Thoracic aorta (tissue), 2 donors: ENCODE measurements at regions not wholly inside any gene's neighbourhood (a gene's known extent, or its start where the extent isn't known, plus 50 kb on each side); places are given as distances from the start of the nearest gene placed in this dataset.
A peak's percentile ranks its signal among the peaks of the same experiment; 100 is the strongest.
"Not testable (repeated sequence)": the region's sequence is repeated elsewhere in the genome, so short reads cannot be mapped to it uniquely, and the experiment has no call there.

Source experiments
- ATAC-seq: fragments of 150-250 bp; one replicate; pipeline ENCODE4 v1.8.0; 2017; ENCODE audit warnings: low read depth; ENCODE audit not compliant: insufficient number of reproducible peaks, low FRiP score
- DNase-seq: peaks from one replicate; pipeline ENCODE4 v3.0.0-alpha.2; 2020; ENCODE audit warnings: low spot score
- H3K27ac ChIP-seq, 2 donors: fragments of 200-600 bp; sonication (generic); 1 replicate in 1 of 2; 2 replicates in 1 of 2; pipeline ENCODE4 v1.5.1; 2016; ENCODE audit warnings: mild to moderate bottlenecking in 2 of 2, moderate library complexity in 2 of 2
- H3K27me3 ChIP-seq: fragments of 200-600 bp; sonication (generic); replicated peaks from 2 replicates; pipeline ENCODE4 v1.6.0; 2016; ENCODE audit warnings: mild to moderate bottlenecking; ENCODE audit not compliant: insufficient read depth
- H3K36me3 ChIP-seq: fragments of 200-600 bp; sonication (generic); one replicate; pipeline ENCODE4 v1.5.1; 2016
- H3K4me1 ChIP-seq, 2 donors: fragments of 200-600 bp; sonication (generic); 1 replicate in 1 of 2; 2 replicates in 1 of 2; pipeline versions ENCODE4 v1.5.1 to v1.6.0; 2016; ENCODE audit warnings: low read depth in 2 of 2, mild to moderate bottlenecking in 1 of 2; ENCODE audit not compliant: control insufficient read depth in 1 of 2
- H3K4me3 ChIP-seq: fragments of 200-600 bp; sonication (generic); 2 replicates; pipeline ENCODE4 v1.5.1; 2016; ENCODE audit warnings: mild to moderate bottlenecking
- H3K9me3 ChIP-seq: fragments of 200-600 bp; sonication (generic); 2 replicates; pipeline ENCODE4 v1.5.1; 2016
- TF ChIP-seq, protein P1 (sequence below): fragments of 200-600 bp; sonication (generic); IDR thresholded peaks from one replicate; pipeline ENCODE4 v1.5.1; 2019; ENCODE audit warnings: antibody characterized with exemption

DNA sequence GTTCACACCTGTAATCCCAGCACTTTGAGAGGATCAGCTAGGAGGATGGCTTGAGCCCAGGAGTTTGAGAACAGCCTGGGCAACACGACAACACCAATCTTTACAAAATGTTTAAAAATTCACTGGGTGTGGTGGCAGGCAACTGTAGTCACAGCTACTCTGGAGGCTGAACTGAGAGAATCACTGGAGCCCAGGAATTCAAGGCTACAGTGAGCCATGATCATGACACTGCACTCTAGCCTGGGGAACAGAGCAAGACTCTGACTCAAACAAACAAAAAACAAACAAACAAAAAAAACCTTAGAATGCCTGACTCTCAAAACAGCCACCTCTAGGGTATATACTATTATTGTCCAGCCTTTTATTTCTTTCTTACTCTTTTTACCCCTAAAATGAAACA is 56.5 kb upstream of the PAPSS2 start:
- DNase-seq (no peak), ATAC-seq (no peak)
- no peak overlapping the region for H3K4me3 ChIP-seq
- no peaks in the 10 kb centered on the region for H3K27me3 ChIP-seq
- H3K27ac ChIP-seq: no peak overlapping the region
- TF ChIP-seq, protein P1, sequence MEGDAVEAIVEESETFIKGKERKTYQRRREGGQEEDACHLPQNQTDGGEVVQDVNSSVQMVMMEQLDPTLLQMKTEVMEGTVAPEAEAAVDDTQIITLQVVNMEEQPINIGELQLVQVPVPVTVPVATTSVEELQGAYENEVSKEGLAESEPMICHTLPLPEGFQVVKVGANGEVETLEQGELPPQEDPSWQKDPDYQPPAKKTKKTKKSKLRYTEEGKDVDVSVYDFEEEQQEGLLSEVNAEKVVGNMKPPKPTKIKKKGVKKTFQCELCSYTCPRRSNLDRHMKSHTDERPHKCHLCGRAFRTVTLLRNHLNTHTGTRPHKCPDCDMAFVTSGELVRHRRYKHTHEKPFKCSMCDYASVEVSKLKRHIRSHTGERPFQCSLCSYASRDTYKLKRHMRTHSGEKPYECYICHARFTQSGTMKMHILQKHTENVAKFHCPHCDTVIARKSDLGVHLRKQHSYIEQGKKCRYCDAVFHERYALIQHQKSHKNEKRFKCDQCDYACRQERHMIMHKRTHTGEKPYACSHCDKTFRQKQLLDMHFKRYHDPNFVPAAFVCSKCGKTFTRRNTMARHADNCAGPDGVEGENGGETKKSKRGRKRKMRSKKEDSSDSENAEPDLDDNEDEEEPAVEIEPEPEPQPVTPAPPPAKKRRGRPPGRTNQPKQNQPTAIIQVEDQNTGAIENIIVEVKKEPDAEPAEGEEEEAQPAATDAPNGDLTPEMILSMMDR: no peak
- no peaks in the 10 kb centered on the region for H3K36me3 ChIP-seq
- peaks cover 7 to 16% of the 10 kb centered on the region in 2 donors for H3K4me1 ChIP-seq
- H3K9me3 ChIP-seq: no peaks in the 10 kb centered on the region

DNA sequence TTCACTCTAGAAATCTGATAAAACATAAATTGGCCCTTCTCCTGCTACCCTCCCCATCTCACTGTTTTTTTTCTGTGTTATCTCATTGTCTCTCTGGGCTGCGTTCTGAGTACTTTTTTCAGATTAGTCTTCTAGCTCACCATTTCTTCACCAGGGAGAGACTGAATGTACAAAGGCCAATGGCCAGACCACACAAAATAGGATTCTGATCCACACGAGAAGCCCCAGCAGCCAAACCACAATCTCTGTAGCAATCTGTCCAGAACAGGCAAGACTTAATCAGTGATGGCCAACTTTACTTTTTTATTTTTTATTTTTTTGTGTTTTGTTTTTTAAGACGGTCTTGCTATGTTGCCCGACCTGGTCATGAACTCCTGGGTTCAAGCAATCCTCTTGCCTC is 55.9 kb upstream of the PAPSS2 start:
- TF ChIP-seq, protein P1: no peak
- Histone ChIP-seq H3K9me3 (no peaks in the 10 kb centered on the region), H3K36me3 (no peaks in the 10 kb centered on the region), H3K27me3 (no peaks in the 10 kb centered on the region), H3K4me1 (peaks cover 5 to 11% of the 10 kb centered on the region in 2 donors), H3K4me3 (no peak overlapping the region), H3K27ac (no peak overlapping the region)
- ATAC-seq: no peak
- DNase-seq: no peak

DNA sequence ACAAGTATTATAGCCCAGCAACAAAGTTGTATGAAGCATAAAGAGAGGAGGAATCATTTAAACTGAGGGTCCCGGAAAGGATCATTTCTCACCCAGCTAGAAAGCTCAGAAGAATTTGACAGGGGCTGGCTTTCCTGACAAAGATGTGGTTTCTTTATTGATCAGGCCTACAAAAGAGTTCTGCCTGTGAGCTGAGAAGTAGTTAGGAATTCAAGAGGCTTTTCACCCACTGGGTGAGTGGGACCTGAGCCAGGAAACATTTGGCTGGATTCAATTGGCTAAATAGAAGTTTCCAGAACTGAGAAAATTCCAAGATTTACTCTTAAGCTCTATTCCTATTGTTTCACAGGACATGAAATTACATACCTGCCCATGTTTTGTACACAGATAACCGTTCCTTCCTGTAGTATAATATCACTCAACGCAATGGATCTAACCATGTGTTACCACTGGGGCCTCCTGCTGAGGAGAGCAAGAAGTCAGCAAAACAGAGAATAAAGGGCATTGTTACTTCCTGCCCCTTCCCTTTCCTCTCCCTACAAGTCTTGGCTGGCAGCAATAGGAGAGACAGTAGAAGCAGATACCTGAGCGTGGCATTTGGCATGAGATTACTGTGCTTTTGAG is 53.9 kb upstream of the PAPSS2 start:
- no peaks in the 10 kb centered on the region for H3K9me3 ChIP-seq
- H3K36me3 ChIP-seq: no peaks in the 10 kb centered on the region
- H3K27ac ChIP-seq: peak overlapping the region; percentile 20 to 54
- ATAC-seq (no peak), DNase-seq (no peak)
- peaks cover 4 to 10% of the 10 kb centered on the region in 2 donors for H3K4me1 ChIP-seq
- no peak overlapping the region for H3K4me3 ChIP-seq
- no peaks in the 10 kb centered on the region for H3K27me3 ChIP-seq
- TF ChIP-seq, protein P1: no peak

DNA sequence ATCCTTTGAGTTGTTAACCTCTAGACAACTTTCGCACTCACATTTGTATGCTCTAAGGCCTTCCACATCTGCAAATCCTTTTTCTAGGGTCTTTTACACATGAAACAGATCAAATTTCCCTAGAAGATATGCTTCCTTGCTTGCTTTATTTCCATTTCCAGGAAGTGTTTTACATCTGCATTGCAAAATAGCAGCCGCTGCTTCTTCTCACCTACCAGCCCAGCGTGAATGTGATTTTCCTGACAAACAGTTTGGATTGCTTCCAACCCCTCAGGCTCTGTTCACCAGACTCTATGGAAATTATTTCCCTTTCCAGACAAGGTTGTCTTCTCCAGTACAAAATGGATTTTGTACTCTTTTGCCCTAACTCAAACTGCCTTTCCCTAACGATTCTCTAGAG is 50.9 kb upstream of the PAPSS2 start:
- TF ChIP-seq, protein P1: no peak
- H3K4me3 ChIP-seq: no peak overlapping the region
- no peak for ATAC-seq
- H3K9me3 ChIP-seq: no peaks in the 10 kb centered on the region
- no peak for DNase-seq
- peaks cover 4 to 10% of the 10 kb centered on the region in 2 donors for H3K4me1 ChIP-seq
- no peaks in the 10 kb centered on the region for H3K36me3 ChIP-seq
- no peaks in the 10 kb centered on the region for H3K27me3 ChIP-seq
- no peak overlapping the region for H3K27ac ChIP-seq

DNA sequence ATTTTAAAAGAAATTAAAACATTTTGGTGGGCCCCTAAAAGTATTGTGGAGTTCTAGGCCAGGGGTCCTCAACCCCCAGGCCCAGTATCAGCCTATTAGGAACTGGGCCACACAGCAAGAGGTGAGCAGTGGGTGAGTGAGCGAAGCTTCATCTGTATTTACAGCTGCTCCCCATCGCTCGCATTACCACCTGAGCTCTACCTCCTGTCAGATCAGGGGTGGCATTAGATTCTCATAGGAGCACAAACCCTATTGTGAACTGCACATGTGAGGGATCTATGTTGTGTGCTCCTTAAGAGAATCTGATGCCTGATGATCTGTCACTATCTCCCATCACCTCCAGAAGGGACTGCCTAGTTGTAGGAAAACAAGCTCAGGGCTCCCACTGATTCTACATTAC is 50.1 kb upstream of the PAPSS2 start:
- not testable (repeated sequence) for H3K4me3 ChIP-seq, ATAC-seq, H3K27me3 ChIP-seq, H3K4me1 ChIP-seq, H3K27ac ChIP-seq, H3K9me3 ChIP-seq, H3K36me3 ChIP-seq, DNase-seq
